A673 (cell line): ENCODE measurements at regions not wholly inside any gene's neighbourhood (a gene's known extent, or its start where the extent isn't known, plus 50 kb on each side); places are given as distances from the start of the nearest gene placed in this dataset.

Source experiments
- EZH2 ChIP-seq: fragments of 200-600 bp; sonication (generic); IDR thresholded peaks from 2 replicates; pipeline ENCODE4 v1.6.1; 2017; ENCODE audit warnings: borderline replicate concordance, low read depth, mild to moderate bottlenecking, mixed read lengths, antibody characterized with exemption, low read length; ENCODE audit not compliant: poor library complexity, severe bottlenecking
- TF ChIP-seq, protein P1 (sequence below): fragments of 300-800, 200-600 bp; sonication (generic); conservative IDR thresholded peaks from 2 replicates; pipeline ENCODE4 v1.5.1; 2017; ENCODE audit warnings: low read depth, mild to moderate bottlenecking, antibody characterized with exemption, low read length, moderate library complexity, mixed read lengths

DNA sequence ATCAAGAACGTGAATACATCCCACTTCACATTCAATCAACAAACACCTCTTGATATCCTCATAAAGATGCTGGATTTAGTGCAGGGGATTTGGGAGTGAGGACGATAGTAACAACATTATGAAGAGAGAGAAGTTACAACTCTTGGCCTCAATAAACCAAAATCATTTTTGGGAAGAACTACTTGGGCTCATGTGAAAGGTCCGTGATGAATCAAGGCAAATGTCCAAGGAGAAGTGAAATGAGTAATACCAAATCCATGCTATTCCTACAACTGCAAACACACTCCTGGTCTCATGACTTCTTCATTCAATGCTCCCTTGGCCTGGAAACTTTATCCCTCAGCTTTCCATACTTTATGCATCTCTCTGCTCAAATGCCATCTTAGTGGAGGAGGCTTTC, 162.0 kb upstream of the LMNTD1 start:
- TF ChIP-seq, protein P1, sequence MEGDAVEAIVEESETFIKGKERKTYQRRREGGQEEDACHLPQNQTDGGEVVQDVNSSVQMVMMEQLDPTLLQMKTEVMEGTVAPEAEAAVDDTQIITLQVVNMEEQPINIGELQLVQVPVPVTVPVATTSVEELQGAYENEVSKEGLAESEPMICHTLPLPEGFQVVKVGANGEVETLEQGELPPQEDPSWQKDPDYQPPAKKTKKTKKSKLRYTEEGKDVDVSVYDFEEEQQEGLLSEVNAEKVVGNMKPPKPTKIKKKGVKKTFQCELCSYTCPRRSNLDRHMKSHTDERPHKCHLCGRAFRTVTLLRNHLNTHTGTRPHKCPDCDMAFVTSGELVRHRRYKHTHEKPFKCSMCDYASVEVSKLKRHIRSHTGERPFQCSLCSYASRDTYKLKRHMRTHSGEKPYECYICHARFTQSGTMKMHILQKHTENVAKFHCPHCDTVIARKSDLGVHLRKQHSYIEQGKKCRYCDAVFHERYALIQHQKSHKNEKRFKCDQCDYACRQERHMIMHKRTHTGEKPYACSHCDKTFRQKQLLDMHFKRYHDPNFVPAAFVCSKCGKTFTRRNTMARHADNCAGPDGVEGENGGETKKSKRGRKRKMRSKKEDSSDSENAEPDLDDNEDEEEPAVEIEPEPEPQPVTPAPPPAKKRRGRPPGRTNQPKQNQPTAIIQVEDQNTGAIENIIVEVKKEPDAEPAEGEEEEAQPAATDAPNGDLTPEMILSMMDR = no peak
- no peak for TF ChIP-seq EZH2
